Fibroblast of skin of right quadriceps (primary cell): ENCODE measurements at regions not wholly inside any gene's neighbourhood (a gene's known extent, or its start where the extent isn't known, plus 50 kb on each side); places are given as distances from the start of the nearest gene placed in this dataset.

Experiments
- DNase-seq: peaks from one replicate; pipeline ENCODE4 v3.0.0-alpha.2; 2013

DNA sequence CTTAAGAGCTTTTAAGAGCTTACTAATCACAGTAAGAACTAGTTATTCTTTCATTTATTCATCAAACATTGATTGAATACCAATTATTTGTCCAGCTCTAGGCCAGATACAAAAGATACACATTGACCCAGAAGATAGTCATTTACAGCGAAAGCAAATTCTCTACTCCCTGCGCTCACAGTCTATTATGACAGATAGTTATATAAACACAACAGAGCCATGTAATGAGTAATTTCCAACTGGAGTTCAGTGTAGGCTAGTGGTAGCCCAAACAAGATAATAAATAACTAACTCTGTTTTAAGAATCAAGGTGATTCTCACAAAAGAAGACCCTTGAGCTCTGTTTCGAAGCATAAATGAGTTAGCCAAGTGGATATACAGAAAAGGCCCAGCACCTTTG is 397.8 kb upstream of the TLE4 start:
- no peak for DNase-seq

DNA sequence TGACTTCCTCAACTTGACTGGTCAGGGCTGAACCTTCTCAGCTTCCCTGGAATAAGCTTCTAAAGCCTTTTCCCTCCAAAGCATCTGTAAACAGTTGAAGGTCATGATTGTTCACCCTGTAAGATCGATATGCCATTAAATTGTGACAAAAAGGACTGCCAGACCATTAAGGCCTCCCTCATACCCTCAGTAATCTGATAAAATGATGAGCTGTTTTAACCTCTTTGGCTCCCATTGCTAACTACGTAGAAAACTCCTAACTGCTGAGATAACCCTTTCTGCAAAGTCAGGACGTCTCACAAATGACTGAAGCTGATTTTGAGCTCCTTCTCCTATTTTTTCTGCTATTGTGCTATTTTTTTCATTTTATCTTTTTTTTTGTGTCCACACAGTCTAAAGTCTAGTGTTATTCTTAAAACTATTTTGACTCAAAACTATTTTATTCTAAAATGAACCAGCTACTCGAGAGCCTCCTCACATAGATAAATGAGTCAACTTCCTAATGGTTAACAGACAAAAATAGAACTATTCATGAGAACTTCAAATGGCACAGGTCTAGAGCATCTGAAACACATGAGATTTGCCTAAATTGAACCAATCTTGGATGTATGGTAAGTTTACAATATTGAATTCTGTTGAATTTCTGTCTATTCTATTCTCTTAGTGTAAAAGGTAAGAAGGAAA is 395.6 kb upstream of the TLE4 start:
- DNase-seq: no peak

DNA sequence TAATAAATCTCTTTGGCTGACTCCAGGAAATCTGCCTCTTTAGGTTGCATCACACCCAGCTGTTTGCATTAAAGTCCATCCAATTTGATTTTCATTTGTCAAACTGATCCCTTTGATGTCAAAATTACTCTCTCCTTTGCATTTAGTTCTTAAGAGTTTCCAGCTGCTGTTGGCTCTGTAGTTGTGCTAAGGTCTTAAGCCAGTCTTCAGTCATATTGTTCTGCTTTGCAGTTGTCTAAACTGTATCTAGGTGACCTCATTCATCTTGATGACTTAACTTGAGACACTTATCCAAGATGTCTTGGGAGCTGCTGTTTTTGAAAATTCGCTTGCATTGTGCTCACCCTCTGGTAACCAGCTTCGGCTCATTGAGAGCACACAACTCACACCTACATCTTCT is 386.9 kb upstream of the TLE4 start:
- peak; percentile 39 for DNase-seq

DNA sequence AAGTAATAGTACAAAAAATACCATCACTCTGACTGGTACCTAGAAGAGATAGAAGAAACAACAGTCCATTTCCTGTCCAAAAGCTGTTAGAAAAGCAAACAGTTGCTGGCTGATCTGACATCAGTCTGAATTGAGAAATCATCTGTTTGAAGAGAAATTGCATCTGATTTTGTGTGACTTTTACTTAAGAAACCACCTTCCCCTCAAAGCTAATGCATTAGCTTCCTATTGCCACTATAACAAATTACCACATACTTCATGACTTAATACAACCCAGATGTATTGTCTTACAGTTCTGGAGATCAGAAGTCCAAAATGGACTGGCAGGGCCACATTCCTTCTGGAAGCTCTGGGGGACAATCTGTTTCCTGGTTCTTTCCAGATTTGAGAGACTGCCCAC is 385.9 kb upstream of the TLE4 start:
- DNase-seq: peak; percentile 52

DNA sequence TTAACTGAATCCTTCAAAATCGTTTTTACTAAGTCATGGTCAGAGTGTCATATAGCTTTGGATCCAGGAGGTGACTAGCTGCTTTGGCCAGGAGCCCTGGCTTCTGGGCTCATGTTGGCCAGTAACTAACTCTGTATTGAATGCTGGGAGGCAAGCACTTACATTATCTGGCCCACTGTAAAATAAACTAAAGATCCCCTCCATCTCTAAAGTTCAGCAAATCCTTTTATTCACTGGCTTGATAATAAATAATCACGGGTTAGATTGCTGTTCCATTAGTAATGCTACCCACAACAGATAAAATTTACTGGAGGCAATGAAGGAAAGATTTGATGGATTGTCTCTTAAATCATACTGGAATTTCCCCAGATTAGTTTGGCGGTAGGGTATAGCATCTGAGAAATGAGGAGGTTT is 382.2 kb upstream of the TLE4 start:
- DNase-seq: peak; percentile 83

DNA sequence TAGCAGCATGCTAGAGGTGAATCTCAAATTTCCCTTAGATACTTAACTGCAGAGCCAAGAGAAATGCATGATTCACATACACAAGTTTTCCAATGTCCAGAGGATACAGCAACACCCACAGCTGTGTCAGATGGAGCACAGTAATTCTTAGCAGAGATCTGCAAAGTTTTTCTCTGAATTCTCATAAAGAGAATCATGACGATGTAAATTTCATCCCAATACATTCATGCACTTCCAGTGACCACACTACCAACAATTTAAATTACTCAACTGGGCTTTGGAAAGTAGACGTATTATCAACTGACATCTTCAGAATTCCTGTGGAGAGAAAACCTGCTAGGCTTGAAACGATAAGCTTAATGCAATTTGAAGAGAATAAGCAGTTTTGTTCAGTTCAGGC is 378.8 kb upstream of the TLE4 start:
- DNase-seq: peak; percentile 90

DNA sequence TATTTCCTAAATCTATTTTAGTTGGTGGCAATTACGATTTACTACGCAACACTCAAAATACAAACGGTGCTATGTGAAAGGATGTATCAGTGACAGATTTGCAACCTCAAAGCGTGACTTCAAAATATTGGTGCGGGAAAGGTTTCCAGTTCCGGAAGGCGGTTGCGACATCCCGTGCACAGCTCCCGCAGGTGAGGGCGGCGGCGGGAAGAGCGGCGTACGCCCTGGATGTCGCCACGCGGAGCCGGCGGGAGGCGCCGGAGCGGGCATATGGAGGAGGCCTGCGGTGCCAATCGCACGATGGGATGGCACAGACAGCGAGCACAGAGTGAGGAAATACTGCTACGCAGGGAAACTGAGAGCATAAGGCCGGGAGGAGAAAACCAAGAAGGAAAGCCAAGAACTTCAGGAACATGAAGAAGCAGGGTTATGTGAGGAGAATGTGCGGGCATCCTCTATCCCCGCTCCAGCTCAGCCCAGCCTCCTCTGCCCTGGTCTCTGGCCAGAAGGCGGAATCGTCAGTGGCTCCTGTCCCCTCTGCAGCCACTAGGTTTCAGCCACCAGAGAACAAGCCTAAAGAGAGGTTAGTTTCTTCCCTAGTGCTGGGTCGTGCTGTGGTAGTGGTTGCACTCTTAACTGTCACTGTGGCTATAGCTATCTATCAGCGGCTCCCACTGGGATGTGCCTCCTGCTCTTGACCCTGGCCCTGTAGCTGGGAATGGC is 378.1 kb upstream of the TLE4 start:
- DNase-seq: no peak

DNA sequence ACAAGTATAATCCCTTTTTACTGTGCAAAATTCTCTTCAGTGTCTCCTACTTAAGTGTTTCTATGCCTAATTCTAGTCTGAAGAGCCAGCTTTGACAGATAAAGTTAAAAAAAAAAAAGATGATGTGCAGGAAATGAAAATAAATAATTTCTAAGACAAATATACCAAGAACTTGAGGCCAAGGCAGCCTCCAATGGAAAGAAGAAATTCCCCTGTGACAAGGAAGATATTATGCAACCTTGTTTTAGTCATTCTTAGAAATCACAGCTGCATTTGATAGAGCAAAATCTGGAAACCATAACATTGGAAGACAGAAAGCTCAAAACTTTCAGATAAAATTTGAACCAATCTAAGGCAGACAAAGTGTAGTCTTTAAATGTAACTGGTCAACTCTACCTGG is 375.9 kb upstream of the TLE4 start:
- peak; percentile 89 for DNase-seq

DNA sequence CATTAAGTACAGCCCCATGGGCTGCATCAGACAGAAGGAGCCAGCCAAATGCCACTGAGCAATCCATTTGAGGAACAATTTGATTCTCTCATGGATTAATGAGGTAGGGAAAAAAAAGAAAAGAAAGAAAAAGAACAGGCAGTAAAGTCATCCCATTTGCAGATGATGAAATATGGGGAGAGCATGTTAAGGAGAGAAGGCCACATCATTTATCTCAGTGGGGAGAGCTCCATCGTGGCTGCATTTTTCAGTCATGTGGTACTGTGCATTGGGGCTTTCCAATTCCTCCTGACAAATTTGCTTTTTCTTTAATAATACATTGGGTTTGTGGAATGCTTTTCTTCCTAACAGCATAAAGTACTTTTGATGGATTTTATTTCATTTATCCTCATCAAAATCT is 375.2 kb upstream of the TLE4 start:
- peak; percentile 69 for DNase-seq

DNA sequence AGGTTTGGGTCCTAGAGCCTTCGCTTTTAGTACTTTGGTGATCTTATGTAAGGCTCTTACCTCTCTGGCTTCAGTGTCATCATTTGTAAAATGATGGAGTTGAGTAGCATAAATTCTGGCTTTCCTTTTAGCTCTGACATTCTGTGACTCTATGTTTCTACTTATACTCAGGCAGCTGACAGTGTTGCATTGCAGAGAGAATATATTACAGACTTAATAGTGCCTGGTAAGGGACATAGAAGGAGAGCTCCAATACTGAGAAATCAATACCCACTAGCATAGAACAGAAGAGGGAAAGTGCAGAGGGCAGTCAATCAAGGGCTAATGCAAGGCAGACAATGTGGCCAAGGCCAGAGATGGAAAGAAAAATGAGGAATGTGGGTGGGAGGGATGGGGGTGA is 371.4 kb upstream of the TLE4 start:
- no peak for DNase-seq

DNA sequence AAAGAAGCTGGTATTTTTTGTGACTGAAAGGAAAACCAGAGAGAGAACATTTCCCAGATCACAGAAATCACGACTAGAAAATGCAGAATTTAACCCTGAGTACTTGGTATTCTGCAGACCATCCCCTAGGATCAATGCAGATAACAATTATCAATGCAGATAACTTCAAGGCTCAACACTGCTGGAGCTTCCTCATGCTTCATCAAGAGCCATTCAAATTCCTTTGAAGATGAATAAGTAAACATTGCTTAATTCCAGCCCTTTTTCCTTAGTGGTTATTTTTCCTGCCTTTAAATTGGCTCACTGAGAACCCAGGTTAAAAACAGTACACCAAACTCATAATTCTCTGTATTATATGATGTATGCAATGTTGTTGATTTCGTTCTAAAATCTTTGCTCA is 370.1 kb upstream of the TLE4 start:
- DNase-seq: no peak

DNA sequence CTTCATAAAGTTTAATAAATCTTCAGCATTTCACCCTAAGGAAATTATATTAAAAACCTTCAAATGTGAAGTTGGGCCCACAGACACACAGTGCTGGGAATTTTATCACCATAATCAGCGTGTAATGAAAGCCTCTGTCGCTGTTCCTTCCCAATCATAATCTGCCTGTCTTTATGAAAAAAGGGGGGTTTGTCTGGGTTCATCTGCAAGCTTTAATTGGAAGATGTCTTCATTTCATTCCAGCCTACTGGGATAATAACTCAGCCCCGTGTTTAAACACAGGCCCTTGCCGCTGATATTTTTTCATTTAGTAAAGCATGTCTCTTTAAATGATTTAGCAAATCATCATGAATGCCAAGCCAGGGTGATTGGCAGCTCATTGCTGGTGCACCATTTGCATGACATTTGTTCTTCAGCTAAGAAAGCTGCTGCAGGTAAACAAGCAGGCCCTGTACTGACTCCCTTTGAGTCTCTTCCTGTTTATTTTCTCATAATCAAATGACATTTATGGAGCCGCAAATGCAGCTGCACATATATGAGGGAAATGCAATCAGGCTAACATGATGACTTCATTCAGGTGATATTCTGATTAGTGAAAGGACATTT is 362.9 kb upstream of the TLE4 start:
- DNase-seq: no peak

DNA sequence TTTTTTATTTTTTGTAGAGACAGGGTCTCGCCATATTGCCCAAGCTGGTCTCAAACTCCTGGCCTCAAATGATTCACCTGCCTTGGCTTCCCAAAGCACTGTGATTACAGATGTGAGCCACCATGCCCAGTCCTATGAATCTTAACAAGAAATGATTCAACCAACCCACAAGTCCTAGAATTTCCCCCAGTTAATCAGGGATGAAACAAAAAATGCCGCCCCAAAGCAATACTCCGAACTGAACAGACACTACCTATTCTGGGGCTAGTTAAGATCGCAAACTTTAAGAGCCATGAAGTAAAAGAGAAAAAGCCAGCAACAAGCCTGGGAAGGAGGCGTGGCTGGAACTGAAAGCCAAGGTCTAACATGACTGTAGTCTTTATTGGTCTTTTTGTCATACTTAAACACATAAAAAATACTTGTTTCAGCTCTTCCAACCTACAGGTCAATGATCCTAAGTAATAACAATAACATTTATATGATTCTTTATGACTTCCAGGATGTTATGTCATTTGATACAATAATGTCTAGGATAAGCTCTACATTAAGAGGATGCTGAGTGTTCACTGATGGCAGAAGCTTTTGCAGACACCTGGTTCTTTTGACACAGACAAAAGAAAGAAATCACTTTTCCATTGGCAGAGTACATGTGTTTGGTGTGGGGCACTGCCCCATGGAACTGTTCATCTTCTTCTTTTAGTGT is 361.1 kb upstream of the TLE4 start:
- no peak for DNase-seq

DNA sequence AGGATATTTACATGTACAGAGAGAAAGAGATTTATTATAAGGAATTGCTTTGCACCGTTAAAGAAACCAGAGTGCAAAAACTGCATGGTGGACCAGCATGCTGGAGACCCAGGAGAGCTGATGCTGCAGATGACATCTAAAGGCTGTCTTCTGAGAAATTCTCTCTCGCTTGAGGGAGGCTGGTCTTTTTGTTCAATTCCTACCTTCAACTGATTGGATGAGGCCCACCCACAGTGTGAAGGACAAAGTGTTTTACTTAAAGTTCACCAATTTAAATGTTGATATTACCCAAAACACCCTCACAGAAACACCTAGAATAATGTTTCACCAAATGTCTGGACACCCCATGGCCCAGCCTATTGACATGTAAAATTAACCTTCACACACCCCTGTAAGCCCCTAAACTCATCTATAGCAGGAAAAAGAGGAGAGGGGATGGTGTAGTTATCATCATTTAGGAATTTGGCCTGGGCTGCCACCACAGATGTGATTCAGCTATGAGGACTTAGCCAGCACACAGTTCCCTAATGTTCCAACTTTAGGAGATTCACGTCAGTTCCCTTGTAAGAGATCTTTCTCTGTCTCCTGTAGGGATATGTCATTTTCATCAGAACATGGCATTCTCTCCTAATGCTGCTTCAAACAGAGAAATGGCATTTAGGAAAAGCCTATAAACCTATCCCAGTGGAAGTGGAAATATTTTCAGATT is 358.2 kb upstream of the TLE4 start:
- DNase-seq: peak; percentile 40

DNA sequence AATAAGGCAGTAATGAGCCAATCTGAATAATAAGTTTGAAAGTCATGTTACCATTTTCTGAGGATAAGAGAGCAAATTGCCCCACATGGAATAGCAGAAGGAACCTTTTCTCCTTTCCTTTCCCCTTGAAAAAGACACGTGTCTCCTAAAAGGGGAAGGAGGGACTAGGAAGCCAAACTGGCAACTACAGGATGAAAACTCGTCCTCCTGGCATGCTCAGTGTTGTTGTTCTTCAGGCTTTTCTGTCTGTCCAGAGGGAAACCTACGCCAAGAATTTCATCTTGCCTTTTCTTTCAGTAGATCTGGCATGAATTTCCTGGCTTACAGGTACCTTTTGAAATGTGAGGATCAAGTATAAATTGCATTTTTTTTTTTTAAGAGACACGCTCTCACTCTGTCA is 355.9 kb upstream of the TLE4 start:
- peak; percentile 29 for DNase-seq

DNA sequence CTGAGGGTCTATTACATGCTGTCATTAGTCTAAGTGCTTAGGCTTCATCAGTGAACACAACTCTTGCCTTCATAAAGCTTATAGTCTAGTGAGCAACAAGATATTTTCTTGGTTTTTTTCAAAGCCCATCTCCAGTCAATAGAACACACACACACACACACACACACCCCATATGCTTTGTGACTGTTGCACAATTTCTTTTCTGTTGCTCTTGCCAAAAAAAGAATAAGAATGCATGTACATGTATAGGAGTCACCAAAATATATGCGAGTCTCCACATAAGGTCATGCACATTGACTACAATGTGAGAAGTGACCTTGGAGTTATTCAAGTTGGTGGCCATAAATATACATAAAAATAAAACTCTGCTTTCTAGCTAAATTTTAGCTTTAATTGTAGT is 351.5 kb upstream of the TLE4 start:
- DNase-seq: peak; percentile 40

DNA sequence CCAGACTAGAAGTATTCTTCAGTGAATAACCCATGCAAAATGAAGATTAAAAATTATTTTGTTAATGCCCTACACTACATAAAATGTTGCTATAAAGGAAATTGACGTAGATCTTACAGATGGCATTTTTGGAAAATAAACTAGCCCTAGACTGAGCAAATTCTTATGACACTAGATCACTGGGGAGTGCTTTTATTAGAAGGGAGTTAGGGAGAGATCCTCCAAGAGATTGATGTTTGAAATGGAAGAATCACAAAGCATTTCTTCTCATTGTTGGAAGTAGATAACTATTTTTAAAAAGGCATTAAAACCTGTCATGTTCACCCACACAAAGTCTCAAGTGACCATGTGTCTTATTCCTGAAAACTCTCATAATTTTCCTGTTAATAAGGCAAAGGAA is 351.1 kb upstream of the TLE4 start:
- DNase-seq: peak; percentile 60

DNA sequence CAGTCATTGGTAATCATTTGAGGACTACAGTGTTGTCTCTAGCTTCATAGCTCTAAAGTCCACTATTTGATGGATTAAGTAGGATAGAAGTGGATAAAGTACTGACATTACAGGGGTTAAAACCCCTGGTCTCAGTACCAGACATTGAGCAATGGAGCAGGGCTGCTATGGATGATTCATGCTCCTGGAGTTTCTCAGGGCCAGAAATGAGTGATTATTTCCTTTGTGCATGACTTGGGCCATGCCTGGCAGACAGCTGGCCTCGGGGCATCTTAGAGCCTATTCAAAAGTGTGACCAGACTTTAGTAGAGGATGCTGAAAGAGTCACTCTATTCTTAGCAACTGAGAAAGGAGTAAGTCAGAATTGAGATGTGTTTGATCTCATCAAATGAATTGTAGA is 350.7 kb upstream of the TLE4 start:
- peak; percentile 85 for DNase-seq

DNA sequence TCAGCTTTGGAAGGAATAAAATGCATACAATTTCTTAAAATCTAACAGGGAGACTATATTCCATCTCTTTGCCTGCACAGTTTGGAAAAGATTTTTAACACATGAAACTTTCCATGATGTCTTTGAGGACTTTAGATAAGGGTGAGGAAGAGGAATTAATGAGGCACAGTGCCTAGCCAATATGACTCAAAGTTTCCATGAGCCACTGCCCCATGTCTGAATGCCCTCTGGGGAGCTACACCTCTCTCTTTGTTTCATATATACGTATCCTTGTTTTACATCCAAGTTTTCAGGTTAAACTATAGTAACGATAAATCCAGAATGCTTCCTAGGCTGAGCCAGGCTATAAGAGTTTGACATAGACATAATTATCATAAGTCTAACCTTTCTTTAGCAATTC is 349.3 kb upstream of the TLE4 start:
- DNase-seq: no peak

DNA sequence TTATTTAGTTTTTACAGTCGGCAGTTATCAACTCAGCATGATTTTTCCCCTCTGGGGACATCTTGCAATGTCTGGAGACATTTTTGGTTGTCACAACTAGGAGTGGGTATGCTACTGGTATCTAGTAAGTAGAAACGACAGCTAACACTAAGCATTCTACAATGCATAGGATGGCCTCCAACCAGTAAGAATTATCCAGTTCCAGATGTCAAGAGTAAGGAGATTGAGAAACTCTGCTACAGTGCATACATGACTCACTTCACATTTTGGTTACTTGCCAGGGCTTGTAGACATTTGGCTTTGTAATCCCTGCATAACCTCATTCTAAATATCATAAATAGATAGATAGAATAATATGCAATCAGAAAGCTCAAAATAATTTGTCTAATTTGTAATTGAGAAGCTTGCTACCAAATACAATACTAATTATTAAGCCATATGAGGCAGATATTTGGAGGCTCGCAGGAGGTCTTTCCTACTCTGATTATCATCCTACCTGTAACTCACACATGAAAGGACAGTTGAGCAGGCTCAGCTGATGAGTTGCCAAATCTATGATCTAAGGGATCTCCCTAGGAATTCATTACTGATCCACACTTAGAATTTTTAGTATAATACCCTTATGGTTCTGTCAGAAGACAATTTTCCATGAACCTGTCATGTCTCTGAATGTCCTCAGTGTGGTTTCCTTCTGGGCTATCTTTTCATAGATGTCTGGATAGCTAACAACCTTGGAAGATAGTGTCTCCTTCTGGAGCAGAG is 346.9 kb upstream of the TLE4 start:
- DNase-seq: peak; percentile 96

DNA sequence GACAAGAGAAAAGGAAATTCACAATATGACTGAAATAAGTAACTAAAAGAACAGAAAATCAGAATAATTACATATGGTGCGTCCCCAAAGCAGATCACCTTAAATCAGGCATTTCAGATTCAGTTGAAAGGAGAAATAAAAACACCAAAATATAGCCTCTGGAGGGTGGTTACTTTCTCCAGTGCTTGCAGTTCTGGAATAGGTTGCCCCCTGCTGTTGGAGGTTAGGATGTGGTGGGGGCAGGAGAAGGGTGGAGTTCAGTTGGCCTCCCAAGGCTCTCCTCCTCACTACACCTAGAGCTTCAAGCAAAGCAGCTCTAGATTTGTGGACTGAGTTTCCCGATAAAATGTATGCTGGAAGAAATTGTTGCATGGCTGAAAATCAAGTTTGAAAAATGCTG is 338.2 kb upstream of the TLE4 start:
- DNase-seq: no peak

DNA sequence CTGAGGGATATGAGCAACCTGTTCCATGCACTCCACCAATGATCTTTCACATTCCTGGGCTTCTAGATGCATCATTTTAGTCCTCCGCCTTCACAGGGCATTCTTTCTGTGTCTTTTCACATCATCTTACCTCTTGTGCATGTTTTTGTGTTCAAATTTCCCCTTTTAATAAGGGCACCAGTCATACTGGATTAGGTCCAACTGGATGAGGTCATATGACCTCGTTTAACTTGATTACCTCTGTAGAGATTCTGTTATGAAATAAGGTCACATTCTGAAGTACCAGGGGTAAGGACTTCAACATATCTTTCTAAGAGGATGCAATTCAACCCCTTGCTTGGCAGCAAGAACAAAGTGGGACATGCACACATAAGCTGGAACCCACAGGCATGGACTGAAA is 335.3 kb upstream of the TLE4 start:
- DNase-seq: no peak
